Endothelial cell of umbilical vein (primary cell): ENCODE measurements at regions not wholly inside any gene's neighbourhood (a gene's known extent, or its start where the extent isn't known, plus 50 kb on each side); places are given as distances from the start of the nearest gene placed in this dataset.

Source experiments
- BruUV-seq: library from RNA; stranded (reverse); fragments of 400-500 nt; replicated peaks from 2 replicates; lab custom pipeline; 2021; lab: Mats Ljungman, UMichigan
- CTCF ChIA-PET: fragments of 300-600, 350-600 bp; sonication (Branson Sonifier 250); formaldehyde crosslinking; loops from one replicate; lab custom pipeline; 2021; ENCODE audit warnings: antibody characterized with exemption, inconsistent platforms; lab: Charles Lee
- POLR2A ChIA-PET: fragments of 300-600, 350-600 bp; sonication (Branson Sonifier 250); formaldehyde crosslinking; loops from one replicate; lab custom pipeline; 2021; ENCODE audit warnings: antibody characterized with exemption, inconsistent platforms; lab: Charles Lee
- DNase-seq: peaks from one replicate; pipeline ENCODE4 v3.0.0-alpha.2; 2011; ENCODE audit warnings: low read depth, low spot score
- FAIRE-seq: peaks from 2 replicates; lab custom pipeline; 2011; peaks lifted over from hg19 to GRCh38; lab: Jason Lieb, UNC
- H2AFZ ChIP-seq: 2 replicates; pipeline ENCODE4 v1.6.0; 2012; ENCODE audit warnings: low read depth, low read length, control low read depth, inconsistent platforms
- H3K27ac ChIP-seq: 2 replicates; pipeline ENCODE4 v1.5.1; 2011; ENCODE audit warnings: low read depth, mild to moderate bottlenecking, control low read depth, low read length, moderate library complexity; ENCODE audit not compliant: insufficient read depth
- H3K27me3 ChIP-seq, 2 experiments: 2 replicates each; pipeline versions ENCODE4 v1.6.0 to v1.6.1; 2011; ENCODE audit warnings: low read length in 2 of 2, mixed read lengths in 1 of 2; ENCODE audit not compliant: control insufficient read depth in 2 of 2, insufficient read depth in 2 of 2
- H3K36me3 ChIP-seq, 2 experiments: 2 replicates in 1 of 2; 3 replicates in 1 of 2; pipeline ENCODE4 v1.5.1; 2011; ENCODE audit warnings: low read length in 2 of 2, mild to moderate bottlenecking in 1 of 2, moderate library complexity in 1 of 2; ENCODE audit not compliant: control insufficient read depth in 2 of 2, insufficient read depth in 2 of 2; ENCODE audit errors: extremely low read depth in 1 of 2
- H3K4me1 ChIP-seq: 3 replicates; pipeline ENCODE4 v1.5.1; 2011; ENCODE audit warnings: mild to moderate bottlenecking, low read length; ENCODE audit not compliant: control insufficient read depth, insufficient read depth; ENCODE audit errors: extremely low read depth
- H3K4me2 ChIP-seq: 2 replicates; pipeline ENCODE4 v1.6.1; 2011; ENCODE audit warnings: low read length, control low read depth, mixed read lengths; ENCODE audit not compliant: insufficient read depth
- H3K4me3 ChIP-seq, 3 experiments: fragments of 200-600 bp in 1 of 3; sonication (generic), shearing (Covaris generic) in 1 of 3; replicated peaks in 1 of 3; 2 replicates each; pipeline ENCODE4 v1.5.1; 2011 to 2016; ENCODE audit warnings: control low read depth in 3 of 3, low read length in 3 of 3, mild to moderate bottlenecking in 2 of 3, inconsistent platforms in 1 of 3, low read depth in 1 of 3, moderate library complexity in 1 of 3; ENCODE audit not compliant: insufficient read depth in 1 of 3
- H3K79me2 ChIP-seq: 2 replicates; pipeline ENCODE4 v1.6.0; 2012; ENCODE audit warnings: low read length, inconsistent platforms; ENCODE audit not compliant: control insufficient read depth, insufficient read depth
- H3K9ac ChIP-seq: replicated peaks from 2 replicates; pipeline ENCODE3; 2011; ENCODE audit warnings: low read length, control low read depth; ENCODE audit not compliant: insufficient read depth; ENCODE audit errors: extremely low read depth
- H3K9me1 ChIP-seq: replicated peaks from 3 replicates; pipeline ENCODE4 v1.6.0; 2011; ENCODE audit warnings: mild to moderate bottlenecking, low read length; ENCODE audit not compliant: control insufficient read depth, insufficient read depth; ENCODE audit errors: extremely low read depth
- H3K9me3 ChIP-seq: replicated peaks from 2 replicates; pipeline ENCODE4 v1.5.1; 2012; ENCODE audit warnings: low read length, inconsistent platforms; ENCODE audit not compliant: control insufficient read depth, insufficient read depth
- H4K20me1 ChIP-seq: replicated peaks from 2 replicates; pipeline ENCODE3; 2011; ENCODE audit warnings: mild to moderate bottlenecking, low read length; ENCODE audit not compliant: control insufficient read depth, insufficient read depth; ENCODE audit errors: extremely low read depth
- CTCF ChIP-seq, 2 donors: IDR thresholded peaks; 1 replicate in 1 of 2; 2 replicates in 1 of 2; pipeline ENCODE4 v1.5.1; 2011; ENCODE audit warnings: low read length in 2 of 2, mild to moderate bottlenecking in 2 of 2, moderate library complexity in 2 of 2, control low read depth in 1 of 2, inconsistent platforms in 1 of 2, low read depth in 1 of 2; ENCODE audit not compliant: insufficient read depth in 1 of 2; ENCODE audit errors: extremely low read depth in 1 of 2
- EZH2 ChIP-seq: IDR thresholded peaks from 2 replicates; pipeline ENCODE4 v1.6.1; 2012; ENCODE audit warnings: borderline replicate concordance, low read depth, mild to moderate bottlenecking, moderate library complexity, low read length, inconsistent platforms; ENCODE audit not compliant: severe bottlenecking
- FOS ChIP-seq: IDR thresholded peaks from 2 replicates; pipeline ENCODE4 v1.6.1; 2011; ENCODE audit warnings: mild to moderate bottlenecking, low read length, moderate library complexity, borderline replicate concordance; ENCODE audit not compliant: insufficient read depth
- GATA2 ChIP-seq: IDR thresholded peaks from 2 replicates; pipeline ENCODE4 v1.7.0; 2011; ENCODE audit warnings: low read depth, mild to moderate bottlenecking, moderate library complexity, mixed read lengths, low read length; ENCODE audit not compliant: insufficient read length, insufficient read depth
- JUN ChIP-seq: IDR thresholded peaks from 2 replicates; pipeline ENCODE4 v1.6.1; 2011; ENCODE audit warnings: borderline replicate concordance, low read depth; ENCODE audit not compliant: insufficient read length, insufficient read depth
- MAX ChIP-seq: IDR thresholded peaks from 2 replicates; pipeline ENCODE4 v1.6.1; 2011; ENCODE audit not compliant: insufficient read depth, insufficient read length
- MYC ChIP-seq: IDR thresholded peaks from one replicate; pipeline ENCODE4 v1.6.1; 2011; ENCODE audit warnings: mild to moderate bottlenecking, low read depth, low read length
- POLR2A ChIP-seq: IDR thresholded peaks from 2 replicates; pipeline ENCODE4 v1.6.1; 2012; ENCODE audit warnings: low read depth, mild to moderate bottlenecking, control low read depth, low read length
- POLR2AphosphoS5 ChIP-seq: IDR thresholded peaks from 2 replicates; pipeline ENCODE4 v1.6.1; 2012; ENCODE audit warnings: low read depth, mild to moderate bottlenecking, control low read depth, low read length, moderate library complexity; ENCODE audit not compliant: insufficient read depth
- dilution Hi-C: fragments of 300-500 bp; cut with MboI; formaldehyde crosslinking; loops from one replicate; pipeline ENCODE4 v1.15.0; 2019; ENCODE audit warnings: low sequenced_read_pairs; ENCODE audit not compliant: extremely low pct_ligation_motif_present
- intact Hi-C: fragments of 100-400 bp; cut with micrococcal nuclease; formaldehyde crosslinking; loops from one replicate; pipeline ENCODE4 v1.10.0; 2022

- H3K9me3 ChIP-seq, result no peaks in the 10 kb centered on the region
- H3K79me2 ChIP-seq, result no peaks in the 10 kb centered on the region
- CTCF ChIA-PET, result interaction anchor here (1.0 to 2.6 kb wide), 7 partner anchors 9 to 232 kb away, joined by 3 to 14 read pairs (median 5); partner anchors contain the start of gene IQCJ
- no peak overlapping the region for H3K9ac ChIP-seq
- no peak overlapping the region for H3K4me3 ChIP-seq
- H3K36me3 ChIP-seq, result no peaks in the 10 kb centered on the region
- BruUV-seq, result no TSS peak
- H2AFZ ChIP-seq, result no peak overlapping the region
- dilution Hi-C loops, result no loop called here
- TF ChIP-seq GATA2 (peak; percentile 12), MAX (no peak), POLR2A (peak; percentile 19), POLR2AphosphoS5 (peak; percentile 52), CTCF (IDR thresholded peaks at IDR 0.05; ENCODE audit: extremely low read depth in 1 of 2, insufficient read depth in 1 of 2, low read depth in 1 of 2, low read length in 2 of 2) (no peak), MYC (no peak), FOS (peak; percentile 49), JUN (peak; percentile 76), EZH2 (no peak)
- H4K20me1 ChIP-seq, result no peaks in the 10 kb centered on the region
- H3K27ac ChIP-seq, result peak overlapping the region; percentile 66
- intact Hi-C loops, result loop anchor here (1.0 to 5.0 kb wide), 3 partner anchors 79 to 174 kb away; no protein-coding TSS in a partner anchor
- no peaks in the 10 kb centered on the region for H3K9me1 ChIP-seq
- H3K27me3 ChIP-seq, result no peaks in the 10 kb centered on the region
- DNase-seq (peak; percentile 94), FAIRE-seq (peak; percentile 73)
- H3K4me2 ChIP-seq, result no peak overlapping the region
- POLR2A ChIA-PET, result no interaction called here
- H3K4me1 ChIP-seq, result peaks cover 11% of the 10 kb centered on the region
Measured at GRCh38 chr3:159077860-159078259, 276.0 kb downstream of the MFSD1 start.
